Activated CD8-positive, alpha-beta T cell treated with anti-CD3 and anti-CD28 coated beads, Interleukin-2, amount 10 ng/mL, durations not matched to agents 7 days and 5 days (primary cell): ENCODE measurements at regions not wholly inside any gene's neighbourhood (a gene's known extent, or its start where the extent isn't known, plus 50 kb on each side); places are given as distances from the start of the nearest gene placed in this dataset.
"Not testable (repeated sequence)": the region's sequence is repeated elsewhere in the genome, so short reads cannot be mapped to it uniquely, and the experiment has no call there.

Experiments
- ATAC-seq: fragments of 150-1000 bp; cut with Tn5 transposase; one replicate; pipeline ENCODE4 v1.10.0; 2021; ENCODE audit warnings: moderate library complexity
- CTCF ChIA-PET: fragments of 350-600 bp; sonication (Branson Sonifier 250); formaldehyde crosslinking; loops from one replicate; lab custom pipeline; 2021; ENCODE audit warnings: antibody characterized with exemption; lab: Charles Lee
- POLR2A ChIA-PET: fragments of 350-600 bp; sonication (Branson Sonifier 250); formaldehyde crosslinking; loops from one replicate; lab custom pipeline; 2021; ENCODE audit warnings: antibody characterized with exemption; lab: Charles Lee
- DNase-seq: peaks from one replicate; pipeline ENCODE4 v3.0.0-alpha.2; 2020
- H3K27ac Mint-ChIP-seq: one replicate; pipeline ENCODE4 v1.8.0; 2021; ENCODE audit warnings: mild to moderate bottlenecking, mixed read lengths
- H3K27me3 Mint-ChIP-seq: one replicate; pipeline ENCODE4 v1.8.0; 2021; ENCODE audit warnings: low read depth, mixed read lengths
- H3K36me3 Mint-ChIP-seq: one replicate; pipeline ENCODE4 v1.8.0; 2021; ENCODE audit warnings: low read depth, mixed read lengths
- H3K4me1 Mint-ChIP-seq: one replicate; pipeline ENCODE4 v1.8.0; 2021; ENCODE audit warnings: low read depth, mixed read lengths
- H3K4me3 Mint-ChIP-seq: one replicate; pipeline ENCODE4 v1.8.0; 2021; ENCODE audit warnings: mild to moderate bottlenecking, mixed read lengths
- H3K9me3 Mint-ChIP-seq: one replicate; pipeline ENCODE4 v1.8.0; 2022; ENCODE audit warnings: mixed read lengths; ENCODE audit not compliant: insufficient read depth

DNA sequence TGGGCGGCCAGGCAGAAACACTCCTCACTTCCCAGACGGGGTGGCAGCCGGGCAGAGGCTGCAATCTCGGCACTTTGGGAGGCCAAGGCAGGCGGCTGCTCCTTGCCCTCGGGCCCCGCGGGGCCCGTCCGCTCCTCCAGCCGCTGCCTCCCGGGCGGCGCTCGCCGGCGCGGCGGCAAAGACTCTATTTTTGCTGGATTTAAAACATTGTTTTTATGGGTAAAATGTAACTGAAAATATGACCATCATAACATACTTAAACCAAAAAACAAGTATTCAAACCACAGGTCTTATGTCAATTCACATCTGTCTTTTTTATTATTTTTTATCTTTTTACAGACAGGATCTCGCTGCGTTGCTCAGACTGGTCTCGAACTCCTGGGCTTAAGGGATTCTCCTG is 65.9 kb upstream of the SLC35C1 start:
- H3K27me3 Mint-ChIP-seq, ATAC-seq, DNase-seq, H3K36me3 Mint-ChIP-seq, H3K4me1 Mint-ChIP-seq, H3K27ac Mint-ChIP-seq, CTCF ChIA-PET, H3K9me3 Mint-ChIP-seq, POLR2A ChIA-PET, H3K4me3 Mint-ChIP-seq: not testable (repeated sequence)

DNA sequence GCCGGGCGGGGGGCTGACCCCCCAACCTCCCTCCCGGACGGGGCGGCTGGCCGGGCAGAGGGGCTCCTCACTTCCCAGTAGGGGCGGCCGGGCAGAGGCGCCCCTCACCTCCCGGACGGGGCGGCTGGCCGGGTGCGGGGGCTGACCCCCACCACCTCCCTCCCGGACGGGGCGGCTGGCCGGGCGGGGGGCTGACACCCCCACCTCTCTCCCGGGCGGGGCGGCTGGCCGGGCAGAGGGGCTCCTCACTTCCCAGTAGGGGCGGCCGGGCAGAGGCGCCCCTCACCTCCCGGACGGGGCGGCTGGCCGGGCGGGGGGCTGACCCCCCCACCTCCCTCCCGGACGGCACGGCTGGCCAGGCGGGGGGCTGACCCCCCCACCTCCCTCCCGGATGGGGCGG is 66.8 kb upstream of the SLC35C1 start:
- H3K4me3 Mint-ChIP-seq, H3K36me3 Mint-ChIP-seq, CTCF ChIA-PET, H3K9me3 Mint-ChIP-seq, DNase-seq, H3K4me1 Mint-ChIP-seq, H3K27ac Mint-ChIP-seq, ATAC-seq, POLR2A ChIA-PET: not testable (repeated sequence)
- H3K27me3 Mint-ChIP-seq = peaks cover 11% of the 10 kb centered on the region

DNA sequence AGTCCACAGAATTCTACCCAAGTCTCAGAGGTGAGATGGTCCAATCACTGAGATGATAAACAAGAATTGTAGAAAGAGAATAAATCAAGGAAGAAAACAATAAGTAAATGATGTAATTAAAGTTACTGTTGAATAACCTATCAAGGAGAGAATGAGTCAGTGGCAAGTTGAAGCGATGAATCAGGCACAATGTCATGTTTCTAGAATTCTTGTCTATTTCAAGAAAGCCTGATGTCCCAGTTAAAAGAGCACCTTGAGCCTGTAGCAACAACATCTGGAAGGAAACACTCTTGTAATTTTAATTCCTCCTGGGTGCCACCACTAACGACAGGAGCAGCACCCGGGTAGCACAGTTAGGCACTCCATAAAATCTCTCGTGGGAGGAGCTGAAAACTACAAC is 67.9 kb upstream of the SLC35C1 start:
- DNase-seq (no peak), ATAC-seq (no peak)
- no peaks in the 10 kb centered on the region for H3K36me3 Mint-ChIP-seq
- no peak overlapping the region for H3K27ac Mint-ChIP-seq
- no peaks in the 10 kb centered on the region for H3K9me3 Mint-ChIP-seq
- CTCF ChIA-PET = no interaction called here
- no peaks in the 10 kb centered on the region for H3K4me1 Mint-ChIP-seq
- H3K27me3 Mint-ChIP-seq = peaks cover 9% of the 10 kb centered on the region
- H3K4me3 Mint-ChIP-seq = no peak overlapping the region
- POLR2A ChIA-PET = no interaction called here

DNA sequence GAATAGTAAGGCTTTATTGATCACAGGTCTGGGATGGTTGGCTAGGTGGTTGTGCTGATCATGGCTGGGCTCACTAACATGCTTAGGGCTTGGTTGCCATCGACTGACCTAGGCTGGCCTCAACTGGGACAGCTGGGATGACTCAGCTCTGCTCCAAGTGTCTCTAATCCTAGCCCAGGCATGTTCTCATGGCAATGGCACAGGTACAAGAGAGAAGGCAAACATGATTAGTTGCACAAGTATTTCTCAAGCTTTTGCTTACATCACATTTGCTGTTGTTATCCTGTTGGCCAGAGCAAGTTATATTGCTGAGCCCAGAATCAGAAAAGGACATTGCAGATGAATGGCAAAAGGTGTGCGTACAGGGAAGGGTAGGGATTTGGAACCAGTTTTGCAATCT is 68.5 kb upstream of the SLC35C1 start:
- Mint-ChIP-seq H3K27ac (no peak overlapping the region), H3K27me3 (peaks cover 9% of the 10 kb centered on the region), H3K4me1 (no peaks in the 10 kb centered on the region), H3K36me3 (no peaks in the 10 kb centered on the region), H3K4me3 (no peak overlapping the region), H3K9me3 (no peaks in the 10 kb centered on the region)
- DNase-seq = no peak
- POLR2A ChIA-PET = no interaction called here
- CTCF ChIA-PET = no interaction called here
- ATAC-seq = no peak

DNA sequence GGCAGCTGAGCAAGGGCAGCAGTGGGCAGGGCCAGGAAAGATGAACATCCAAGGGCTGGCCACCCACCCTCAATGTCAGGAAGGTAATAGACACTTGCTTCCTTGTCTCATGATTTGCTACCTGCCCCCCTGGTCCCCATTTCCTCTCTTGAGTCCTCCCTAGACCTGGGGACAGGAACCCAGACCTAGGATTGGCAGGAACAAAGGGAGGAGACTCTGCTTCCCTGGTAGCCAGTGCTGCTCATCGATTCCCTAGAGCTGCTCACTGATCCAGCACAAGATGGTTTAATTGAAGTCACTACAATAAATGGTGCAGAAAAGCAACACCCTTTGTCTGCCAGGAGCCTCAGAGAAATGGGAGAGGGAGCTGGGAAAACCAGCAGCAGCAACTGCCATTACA is 67.8 kb upstream of the CHST1 start:
- DNase-seq (no peak), ATAC-seq (no peak)
- POLR2A ChIA-PET = no interaction called here
- no peaks in the 10 kb centered on the region for H3K36me3 Mint-ChIP-seq
- peaks cover 9% of the 10 kb centered on the region for H3K27me3 Mint-ChIP-seq
- no peaks in the 10 kb centered on the region for H3K4me1 Mint-ChIP-seq
- H3K9me3 Mint-ChIP-seq = no peaks in the 10 kb centered on the region
- CTCF ChIA-PET = no interaction called here
- no peak overlapping the region for H3K27ac Mint-ChIP-seq
- no peak overlapping the region for H3K4me3 Mint-ChIP-seq

DNA sequence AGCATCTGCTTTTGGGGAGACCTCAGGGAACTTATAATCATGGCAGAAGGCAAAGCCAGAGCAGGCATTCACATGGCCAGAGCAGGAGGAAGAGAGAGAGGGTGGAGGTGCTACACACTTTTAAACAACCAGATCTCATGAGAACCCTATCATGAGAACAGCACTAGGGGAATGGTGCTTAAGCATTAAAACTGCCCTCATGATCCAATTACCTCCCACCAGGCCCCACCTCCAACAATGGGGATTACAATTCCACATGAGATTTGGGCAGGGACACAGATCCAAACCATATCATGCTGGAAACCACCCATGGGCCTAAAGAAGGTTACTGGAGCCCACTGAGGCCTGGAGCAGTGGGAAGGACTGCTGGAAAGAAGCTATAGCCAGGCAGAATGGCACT is 66.9 kb upstream of the CHST1 start:
- H3K27ac Mint-ChIP-seq = no peak overlapping the region
- H3K27me3 Mint-ChIP-seq = peaks cover 9% of the 10 kb centered on the region
- ChIA-PET POLR2A (no interaction called here), CTCF (no interaction called here)
- no peaks in the 10 kb centered on the region for H3K9me3 Mint-ChIP-seq
- no peaks in the 10 kb centered on the region for H3K36me3 Mint-ChIP-seq
- H3K4me3 Mint-ChIP-seq = no peak overlapping the region
- DNase-seq = no peak
- H3K4me1 Mint-ChIP-seq = no peaks in the 10 kb centered on the region
- no peak for ATAC-seq

DNA sequence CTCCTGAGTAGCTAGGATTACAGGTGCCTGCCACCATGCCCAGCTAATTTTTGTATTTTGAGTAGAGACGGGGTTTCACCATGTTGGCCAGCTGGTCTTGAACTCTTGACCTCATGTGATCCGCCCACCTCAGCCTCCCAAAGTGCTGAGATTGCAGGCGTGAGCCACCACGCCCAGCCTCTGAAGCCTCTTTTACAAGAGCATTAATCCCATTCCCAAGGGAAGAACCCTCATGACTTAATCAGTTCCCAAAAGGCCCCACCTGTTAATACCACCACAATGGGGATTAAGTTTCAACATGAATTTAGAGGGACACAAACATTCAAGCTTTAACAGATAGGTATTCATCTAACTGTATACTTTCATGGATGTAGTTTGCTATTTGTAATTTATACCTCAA is 65.7 kb upstream of the CHST1 start:
- H3K9me3 Mint-ChIP-seq, DNase-seq: not testable (repeated sequence)

DNA sequence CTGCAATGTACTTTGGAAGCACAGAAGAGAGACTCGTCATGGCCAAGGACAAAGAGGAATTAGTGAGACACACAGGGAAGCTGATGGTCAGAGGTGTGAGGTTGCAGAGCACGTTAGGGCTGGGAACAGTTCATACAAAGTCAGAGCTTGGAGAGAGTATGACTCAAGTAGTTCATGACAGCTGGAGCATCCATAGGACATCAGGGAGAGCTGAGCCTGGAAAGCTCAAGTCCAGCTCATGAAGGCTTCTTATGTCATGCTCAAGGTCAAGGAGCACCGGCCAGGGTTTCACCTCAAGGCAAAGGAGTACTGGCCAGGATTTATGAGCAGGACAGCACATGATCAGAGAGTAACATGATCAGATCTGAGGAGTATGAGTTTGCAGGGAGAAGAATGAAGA is 64.6 kb upstream of the CHST1 start:
- H3K9me3 Mint-ChIP-seq = no peaks in the 10 kb centered on the region
- H3K4me1 Mint-ChIP-seq = no peaks in the 10 kb centered on the region
- H3K27me3 Mint-ChIP-seq = peaks cover 9% of the 10 kb centered on the region
- DNase-seq = no peak
- H3K27ac Mint-ChIP-seq = no peak overlapping the region
- no peaks in the 10 kb centered on the region for H3K36me3 Mint-ChIP-seq
- no peak overlapping the region for H3K4me3 Mint-ChIP-seq
- CTCF ChIA-PET = interaction anchor here (0.9 kb wide), 1 partner anchor 26 kb away, joined by 3 read pairs; no protein-coding TSS in a partner anchor
- POLR2A ChIA-PET = no interaction called here
- no peak for ATAC-seq

More for the DNA sequence above, 65.7 kb upstream of the CHST1 start:
- H3K4me1 Mint-ChIP-seq, H3K4me3 Mint-ChIP-seq, ATAC-seq, H3K27ac Mint-ChIP-seq, POLR2A ChIA-PET, H3K36me3 Mint-ChIP-seq, CTCF ChIA-PET, H3K27me3 Mint-ChIP-seq: not testable (repeated sequence)

DNA sequence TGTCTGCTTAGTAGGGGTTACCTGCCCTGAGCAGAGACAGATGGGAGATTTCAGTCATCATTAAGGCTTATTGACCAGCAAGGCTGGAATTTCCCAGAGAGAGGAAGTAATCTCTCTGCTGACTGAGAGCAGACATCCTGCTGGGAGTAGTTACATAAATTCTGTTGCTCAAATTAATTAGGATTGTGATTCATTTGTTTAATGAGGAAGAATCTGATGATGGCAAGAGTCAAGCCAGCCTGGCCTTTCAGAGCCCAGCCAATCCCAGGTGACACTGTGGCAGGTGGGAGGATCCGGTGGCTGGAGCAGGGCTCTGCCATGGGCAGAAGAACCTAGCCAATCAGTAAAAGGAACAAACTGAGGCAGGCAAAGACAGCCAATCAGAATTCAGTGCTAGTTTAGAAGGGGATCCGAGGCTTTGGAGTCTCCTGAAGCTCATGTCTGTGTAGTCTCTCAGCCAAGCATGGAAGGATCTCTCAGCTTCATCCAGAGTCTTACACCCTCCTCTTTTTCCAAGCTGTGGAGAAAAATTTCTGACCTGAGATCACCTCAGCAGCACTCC is 61.2 kb upstream of the CHST1 start:
- Mint-ChIP-seq H3K36me3 (no peaks in the 10 kb centered on the region), H3K27ac (no peak overlapping the region), H3K27me3 (peaks cover 6% of the 10 kb centered on the region), H3K4me1 (no peaks in the 10 kb centered on the region), H3K4me3 (no peak overlapping the region), H3K9me3 (no peaks in the 10 kb centered on the region)
- POLR2A ChIA-PET = no interaction called here
- no peak for DNase-seq
- CTCF ChIA-PET = no interaction called here
- no peak for ATAC-seq

DNA sequence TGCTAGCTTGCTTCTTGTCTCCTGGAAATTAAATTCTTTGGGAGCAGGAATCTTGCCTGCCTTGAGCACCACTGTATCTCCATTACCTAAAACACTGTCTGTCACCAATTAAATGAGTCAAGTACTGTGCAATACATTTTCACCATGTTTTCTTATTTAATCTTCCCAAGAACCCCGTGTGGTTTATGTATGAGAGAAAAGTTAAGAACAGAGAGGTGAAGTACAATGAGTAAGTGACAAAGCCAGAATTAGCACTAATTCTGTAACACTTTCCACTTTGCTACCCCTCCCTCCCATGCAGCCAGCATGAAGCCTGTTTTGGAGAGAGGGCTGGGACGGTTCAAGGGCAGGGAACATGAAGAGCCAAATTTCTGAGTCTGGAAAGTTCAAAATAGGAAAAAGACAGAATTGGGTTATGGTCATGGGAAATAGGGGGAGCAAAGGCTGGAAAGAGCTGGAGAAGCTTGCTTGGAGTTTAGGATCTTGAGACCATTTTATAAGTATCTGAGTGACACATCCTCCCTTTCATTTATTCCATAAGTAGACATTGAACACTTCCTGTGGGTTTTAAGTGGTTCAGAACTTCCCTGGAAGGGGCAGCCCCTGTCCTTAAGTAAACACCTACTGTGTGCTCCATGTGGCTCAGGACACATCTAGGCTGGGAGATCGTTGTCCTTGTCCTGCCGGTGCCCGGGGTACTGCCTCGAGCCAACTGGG is 60.5 kb upstream of the CHST1 start:
- Mint-ChIP-seq H3K4me1 (no peaks in the 10 kb centered on the region), H3K27me3 (peaks cover 6% of the 10 kb centered on the region), H3K9me3 (no peaks in the 10 kb centered on the region), H3K36me3 (no peaks in the 10 kb centered on the region), H3K27ac (no peak overlapping the region), H3K4me3 (no peak overlapping the region)
- ATAC-seq = no peak
- ChIA-PET POLR2A (no interaction called here), CTCF (no interaction called here)
- DNase-seq = no peak

DNA sequence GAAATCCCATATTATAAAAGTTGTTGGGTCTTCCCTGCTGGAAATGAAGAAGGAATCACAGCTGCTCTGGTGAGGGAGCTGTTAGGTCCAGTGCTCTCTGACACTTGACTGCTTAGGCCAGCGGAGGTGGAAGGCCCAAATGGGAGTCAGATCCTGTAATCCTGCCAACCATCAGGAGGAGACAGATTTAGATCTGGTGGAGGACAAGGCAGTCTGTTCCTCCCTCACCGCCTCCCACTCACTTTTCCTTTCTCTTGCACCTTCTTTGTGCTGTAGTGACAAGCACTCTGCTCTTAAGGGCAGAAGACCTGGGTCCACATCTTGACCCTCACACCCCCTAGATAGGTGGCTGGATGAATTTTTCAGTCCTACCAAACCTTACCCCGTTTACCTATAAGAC is 59.7 kb upstream of the CHST1 start:
- ATAC-seq = no peak
- no peak overlapping the region for H3K4me3 Mint-ChIP-seq

DNA sequence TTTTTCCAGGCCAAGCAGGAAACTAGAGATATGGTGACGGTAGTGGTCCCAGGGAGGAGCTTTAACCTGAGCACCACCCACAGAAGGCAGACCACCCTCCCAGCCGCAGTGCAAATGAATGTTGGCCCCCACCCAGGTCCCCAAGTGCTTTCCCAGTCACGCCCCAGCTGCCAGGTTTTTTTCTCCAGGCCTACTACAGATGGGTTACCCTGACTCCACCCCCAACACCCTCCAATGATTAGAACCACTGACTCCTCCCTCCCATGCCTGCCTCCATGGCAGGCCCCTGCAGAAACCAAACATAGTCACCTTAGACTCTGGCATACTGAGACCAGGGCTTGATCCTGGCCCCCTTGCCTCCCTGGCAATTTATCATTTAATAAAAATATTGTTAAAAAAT is 58.7 kb upstream of the CHST1 start:
- DNase-seq (no peak), ATAC-seq (no peak)
- no peaks in the 10 kb centered on the region for H3K4me1 Mint-ChIP-seq
- H3K27me3 Mint-ChIP-seq = peaks cover 6% of the 10 kb centered on the region
- CTCF ChIA-PET = interaction anchor here (1.0 kb wide), 1 partner anchor 14 kb away, joined by 4 read pairs; no protein-coding TSS in a partner anchor
- no peaks in the 10 kb centered on the region for H3K36me3 Mint-ChIP-seq
- no peak overlapping the region for H3K27ac Mint-ChIP-seq
- POLR2A ChIA-PET = no interaction called here
- no peaks in the 10 kb centered on the region for H3K9me3 Mint-ChIP-seq
- no peak overlapping the region for H3K4me3 Mint-ChIP-seq

More for the DNA sequence above, 59.7 kb upstream of the CHST1 start:
- no peaks in the 10 kb centered on the region for H3K4me1 Mint-ChIP-seq
- DNase-seq = no peak
- no peaks in the 10 kb centered on the region for H3K9me3 Mint-ChIP-seq
- H3K27me3 Mint-ChIP-seq = peaks cover 6% of the 10 kb centered on the region
- POLR2A ChIA-PET = no interaction called here
- CTCF ChIA-PET = no interaction called here
- no peak overlapping the region for H3K27ac Mint-ChIP-seq
- no peaks in the 10 kb centered on the region for H3K36me3 Mint-ChIP-seq
